GM10248 (cell line): ENCODE measurements at regions not wholly inside any gene's neighbourhood (a gene's known extent, or its start where the extent isn't known, plus 50 kb on each side); places are given as distances from the start of the nearest gene placed in this dataset.
"Not testable (repeated sequence)": the region's sequence is repeated elsewhere in the genome, so short reads cannot be mapped to it uniquely, and the experiment has no call there.

ENCODE experiments used
- CTCF ChIA-PET: fragments of 300-600 bp; sonication (Branson Sonifier 250); formaldehyde crosslinking; extraction: SDS; loops from one replicate; lab custom pipeline; 2021; ENCODE audit warnings: antibody characterized with exemption; lab: Yijun Ruan, JAX
- POLR2A ChIA-PET: fragments of 350-650 bp; sonication (Branson Sonifier 250); formaldehyde crosslinking; extraction: SDS; loops from one replicate; lab custom pipeline; 2020; ENCODE audit warnings: antibody characterized with exemption; lab: Yijun Ruan, JAX
- DNase-seq: peaks from one replicate; pipeline ENCODE4 v3.0.0; 2012; ENCODE audit errors: extremely low spot score
- TF ChIP-seq, protein P1 (sequence below): IDR thresholded peaks from 2 replicates; pipeline ENCODE4 v1.5.1; 2012; ENCODE audit warnings: mild to moderate bottlenecking, low read depth; ENCODE audit errors: extremely low read depth, missing control alignments, control extremely low read depth

DNA sequence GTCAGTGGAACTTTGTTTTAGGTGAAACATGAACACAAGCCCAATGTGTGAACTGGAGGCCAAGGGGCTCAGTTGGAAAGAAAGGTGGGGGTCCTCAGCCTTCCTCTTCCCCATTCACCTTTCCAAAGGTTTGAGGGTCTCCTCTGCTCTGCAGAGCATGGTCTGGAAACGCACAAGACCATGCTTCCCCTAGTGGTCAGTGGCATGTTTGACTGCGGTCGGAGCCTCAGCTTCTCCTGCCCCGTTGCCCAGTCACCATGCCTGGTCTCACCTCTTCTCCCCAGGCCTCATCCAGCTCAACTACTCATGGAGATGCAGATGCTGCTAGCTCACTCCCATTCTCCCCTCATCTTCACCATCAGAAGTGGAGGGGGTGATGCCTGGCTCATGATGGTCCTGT lies 340.3 kb downstream of the GADD45G start:
- CTCF ChIA-PET = no interaction called here
- DNase-seq = no peak

DNA sequence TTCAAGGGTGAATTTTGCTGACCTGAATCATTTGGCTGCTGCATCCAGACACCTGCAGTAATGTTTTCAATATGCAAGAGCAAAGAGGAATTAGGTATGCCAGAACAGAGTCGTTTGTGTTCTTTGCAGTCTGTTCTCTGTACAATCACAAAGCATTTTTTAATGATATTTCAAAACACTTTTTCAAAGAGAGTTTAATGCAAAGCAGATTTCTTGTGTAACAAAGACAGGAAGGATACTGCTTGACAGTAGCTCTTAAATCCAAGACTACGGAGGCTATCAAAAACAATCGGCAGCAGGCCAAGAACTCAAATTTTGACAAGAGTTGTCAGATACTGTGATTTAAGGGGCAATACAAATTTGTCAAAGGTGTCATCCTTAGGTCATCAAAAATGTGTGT lies 341.9 kb downstream of the GADD45G start:
- TF ChIP-seq, protein P1, sequence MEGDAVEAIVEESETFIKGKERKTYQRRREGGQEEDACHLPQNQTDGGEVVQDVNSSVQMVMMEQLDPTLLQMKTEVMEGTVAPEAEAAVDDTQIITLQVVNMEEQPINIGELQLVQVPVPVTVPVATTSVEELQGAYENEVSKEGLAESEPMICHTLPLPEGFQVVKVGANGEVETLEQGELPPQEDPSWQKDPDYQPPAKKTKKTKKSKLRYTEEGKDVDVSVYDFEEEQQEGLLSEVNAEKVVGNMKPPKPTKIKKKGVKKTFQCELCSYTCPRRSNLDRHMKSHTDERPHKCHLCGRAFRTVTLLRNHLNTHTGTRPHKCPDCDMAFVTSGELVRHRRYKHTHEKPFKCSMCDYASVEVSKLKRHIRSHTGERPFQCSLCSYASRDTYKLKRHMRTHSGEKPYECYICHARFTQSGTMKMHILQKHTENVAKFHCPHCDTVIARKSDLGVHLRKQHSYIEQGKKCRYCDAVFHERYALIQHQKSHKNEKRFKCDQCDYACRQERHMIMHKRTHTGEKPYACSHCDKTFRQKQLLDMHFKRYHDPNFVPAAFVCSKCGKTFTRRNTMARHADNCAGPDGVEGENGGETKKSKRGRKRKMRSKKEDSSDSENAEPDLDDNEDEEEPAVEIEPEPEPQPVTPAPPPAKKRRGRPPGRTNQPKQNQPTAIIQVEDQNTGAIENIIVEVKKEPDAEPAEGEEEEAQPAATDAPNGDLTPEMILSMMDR = no peak
- CTCF ChIA-PET = no interaction called here
- no peak for DNase-seq
- POLR2A ChIA-PET = no interaction called here

More for the DNA sequence above, 340.3 kb downstream of the GADD45G start:
- POLR2A ChIA-PET = no interaction called here
- TF ChIP-seq, protein P1 = no peak

DNA sequence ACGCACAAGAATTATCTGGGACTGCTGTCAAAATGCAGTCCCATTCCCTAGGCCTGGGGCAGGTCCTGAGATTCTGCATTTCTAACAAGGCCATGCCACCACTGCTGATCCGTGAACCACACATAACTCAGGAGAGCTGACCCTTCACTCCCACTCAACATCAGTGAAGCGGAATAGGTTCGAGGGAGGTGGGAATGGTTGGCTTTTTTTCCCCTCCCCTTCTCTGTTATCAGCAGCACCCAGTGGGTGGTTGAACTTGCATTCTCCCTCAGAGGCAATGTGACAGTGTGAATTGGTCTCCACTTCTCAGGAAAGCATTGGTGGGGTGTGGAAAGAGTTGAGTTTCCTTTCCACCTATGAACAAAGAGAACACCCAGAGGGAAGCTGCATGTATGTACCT lies 344.3 kb downstream of the GADD45G start:
- no peak for DNase-seq
- ChIA-PET CTCF (no interaction called here), POLR2A (no interaction called here)
- TF ChIP-seq, protein P1 = no peak

DNA sequence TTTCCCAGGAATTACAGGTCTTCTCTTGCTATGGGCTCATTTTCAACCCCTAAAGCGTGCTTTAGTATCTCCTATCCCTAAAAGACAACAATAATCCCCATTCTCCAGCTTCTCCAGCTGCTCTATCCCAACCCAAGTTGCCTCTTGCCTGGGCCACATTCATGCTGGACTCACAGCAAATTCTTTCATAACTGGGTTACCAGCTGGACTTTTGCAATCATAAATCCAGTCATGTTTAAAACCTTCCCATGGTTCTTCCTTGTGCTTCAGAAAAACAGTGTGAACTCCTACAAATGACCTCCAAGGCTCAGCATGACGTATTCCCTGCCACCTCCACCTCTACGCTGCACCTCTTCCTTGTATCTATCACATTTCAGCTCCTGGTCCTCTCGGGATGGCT lies 346.9 kb downstream of the GADD45G start:
- TF ChIP-seq, protein P1 = no peak
- ChIA-PET POLR2A (no interaction called here), CTCF (interaction anchor here (0.7 to 1.8 kb wide), 5 partner anchors 10 to 348 kb away, joined by 3 to 4 read pairs (median 3); no protein-coding TSS in a partner anchor)
- no peak for DNase-seq

DNA sequence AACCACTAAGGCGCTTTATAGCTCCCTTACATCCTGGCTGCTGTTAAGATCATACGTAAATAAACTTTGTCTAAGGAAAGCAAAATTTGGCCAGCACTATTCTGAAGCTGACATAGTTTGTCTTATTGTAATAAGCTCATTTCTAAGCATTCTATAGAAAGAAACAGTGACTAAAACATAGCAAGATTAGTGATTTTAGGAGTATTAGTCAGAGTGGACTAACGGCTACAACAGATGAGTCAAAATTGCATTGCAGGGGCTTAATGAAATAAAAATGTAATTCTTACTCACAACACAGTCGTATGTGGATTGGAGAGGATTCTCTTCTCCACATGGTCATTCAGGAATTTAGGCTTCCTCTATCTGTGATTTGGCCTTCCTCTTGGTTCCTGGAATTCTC lies 347.6 kb downstream of the GADD45G start:
- TF ChIP-seq, protein P1 = no peak
- ChIA-PET CTCF (interaction anchor here (0.7 to 1.8 kb wide), 5 partner anchors 10 to 349 kb away, joined by 3 to 4 read pairs (median 3); no protein-coding TSS in a partner anchor), POLR2A (no interaction called here)
- no peak for DNase-seq

DNA sequence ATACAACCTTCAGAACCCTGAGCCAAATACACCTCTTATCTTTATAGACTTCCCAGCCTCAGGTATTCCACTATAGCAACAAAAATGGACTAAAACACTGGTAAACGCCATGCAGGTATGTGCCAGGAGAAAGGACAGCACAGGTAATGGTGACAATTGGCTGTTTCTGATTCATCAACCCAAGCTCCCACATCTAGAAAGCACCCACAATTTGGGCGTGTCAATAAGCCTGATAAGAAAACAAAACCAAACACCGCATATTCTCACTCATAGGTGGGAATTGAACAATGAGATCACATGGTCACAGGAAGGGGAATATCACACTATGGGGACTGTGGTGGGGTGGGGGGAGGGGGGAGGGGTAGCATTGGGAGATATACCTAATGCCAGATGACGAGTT lies 348.5 kb downstream of the GADD45G start:
- DNase-seq, CTCF ChIA-PET, POLR2A ChIA-PET: not testable (repeated sequence)

DNA sequence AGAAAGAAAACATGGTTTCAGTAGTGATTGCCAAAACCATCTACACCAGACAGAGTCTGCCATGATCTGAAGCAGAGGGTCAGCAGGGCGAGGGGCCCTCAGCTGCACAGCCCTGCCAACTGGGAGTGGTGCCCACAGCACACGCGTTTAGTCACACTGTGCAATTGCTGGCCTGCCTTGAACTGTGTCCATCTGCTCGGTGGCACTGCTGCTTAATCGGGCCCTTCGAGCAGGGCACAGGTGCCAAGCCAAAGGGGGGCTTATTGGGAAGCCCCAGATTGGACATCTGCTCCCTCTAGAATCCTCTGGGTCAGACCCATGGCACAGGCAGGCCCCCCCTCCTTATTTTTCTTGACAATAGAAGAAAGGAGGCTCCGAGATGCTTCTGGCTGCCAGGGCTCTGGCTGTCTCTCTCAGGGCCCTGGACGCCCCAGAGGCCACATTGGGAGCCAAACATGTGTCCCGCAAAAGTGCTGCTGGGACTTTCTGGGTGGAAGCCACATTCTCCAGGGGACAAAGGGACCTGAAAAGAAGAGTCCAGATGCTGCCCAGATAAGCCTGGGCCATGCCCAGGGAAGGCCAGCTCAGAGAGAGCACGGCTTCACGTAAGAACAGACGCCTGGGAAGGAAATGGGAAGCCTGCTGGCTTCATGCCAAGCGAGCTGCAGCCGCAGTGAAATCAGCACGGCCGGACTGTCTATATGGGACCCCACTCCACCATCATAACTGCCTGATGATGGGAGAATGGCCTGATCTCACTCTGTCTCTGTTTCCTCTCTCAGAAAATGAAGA lies 349.2 kb downstream of the GADD45G start:
- CTCF ChIA-PET = no interaction called here

More for the DNA sequence above, 349.2 kb downstream of the GADD45G start:
- no peak for DNase-seq
- POLR2A ChIA-PET = no interaction called here
- TF ChIP-seq, protein P1 = no peak
